Central memory CD8-positive, alpha-beta T cell (primary cell): ENCODE measurements at regions not wholly inside any gene's neighbourhood (a gene's known extent, or its start where the extent isn't known, plus 50 kb on each side); places are given as distances from the start of the nearest gene placed in this dataset.

Source experiments
- ATAC-seq: fragments of 150-1000 bp; cut with Tn5 transposase; replicated peaks from 2 replicates; pipeline ENCODE4 v1.10.0; 2022; ENCODE audit warnings: mild to moderate bottlenecking, moderate FRiP score, moderate number of reproducible peaks; ENCODE audit not compliant: poor library complexity, severe bottlenecking; ENCODE audit errors: extremely low read depth
- DNase-seq, 2 donors: peaks; one replicate each; pipeline ENCODE4 v3.0.0; 2021; ENCODE audit warnings: low spot score in 2 of 2
- H3K27ac Mint-ChIP-seq: one replicate; pipeline ENCODE4 v1.8.0; 2022; ENCODE audit warnings: low read depth, mild to moderate bottlenecking, moderate library complexity, mixed read lengths
- H3K27me3 Mint-ChIP-seq: one replicate; pipeline ENCODE4 v1.8.0; 2022; ENCODE audit warnings: mixed read lengths
- H3K36me3 Mint-ChIP-seq: one replicate; pipeline ENCODE4 v1.8.0; 2022; ENCODE audit warnings: mild to moderate bottlenecking, moderate library complexity, mixed read lengths; ENCODE audit not compliant: insufficient read depth
- H3K4me1 Mint-ChIP-seq: one replicate; pipeline ENCODE4 v1.8.0; 2022; ENCODE audit warnings: mixed read lengths
- H3K4me3 Mint-ChIP-seq: one replicate; pipeline ENCODE4 v1.8.0; 2022; ENCODE audit warnings: mild to moderate bottlenecking, moderate library complexity, mixed read lengths
- H3K9me3 Mint-ChIP-seq: one replicate; pipeline ENCODE4 v1.8.0; 2022; ENCODE audit warnings: mixed read lengths

- no peak for ATAC-seq
- no peak overlapping the region for H3K4me3 Mint-ChIP-seq
- H3K4me1 Mint-ChIP-seq = no peaks in the 10 kb centered on the region
- DNase-seq = no peak
- H3K9me3 Mint-ChIP-seq = no peaks in the 10 kb centered on the region
- H3K36me3 Mint-ChIP-seq = peaks cover 6% of the 10 kb centered on the region
- H3K27ac Mint-ChIP-seq = no peak overlapping the region
- H3K27me3 Mint-ChIP-seq = no peaks in the 10 kb centered on the region
Measured at GRCh38 chr3:64342940-64343688, 117.8 kb upstream of the PRICKLE2 start.

DNA sequence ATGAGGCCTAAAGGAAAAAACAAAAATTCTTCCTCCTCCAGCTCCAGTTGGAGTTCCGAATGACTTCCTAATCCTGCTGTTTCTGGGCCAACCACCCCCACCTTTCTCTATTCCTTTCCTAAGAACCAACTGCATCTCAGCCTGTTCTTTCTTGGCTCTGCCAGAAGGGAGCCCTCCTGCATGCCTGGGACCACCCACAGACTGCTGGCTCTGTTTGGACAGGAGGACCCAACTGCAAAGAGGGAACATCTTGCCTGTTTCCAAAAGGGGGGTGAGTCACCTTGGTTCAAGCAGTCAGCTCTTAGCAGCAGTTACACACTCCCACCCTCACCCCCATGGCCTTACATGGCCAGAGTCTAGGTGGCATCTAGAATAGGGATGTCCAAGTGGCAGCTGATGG is 116.0 kb upstream of the PRICKLE2 start:
- Mint-ChIP-seq H3K36me3 (peaks cover 5% of the 10 kb centered on the region), H3K27ac (no peak overlapping the region)

GRCh38 chr3:64340641-64341101 is 115.4 kb upstream of the PRICKLE2 start:
- Mint-ChIP-seq H3K27ac (no peak overlapping the region), H3K9me3 (no peaks in the 10 kb centered on the region), H3K4me3 (no peak overlapping the region), H3K36me3 (peaks cover 5% of the 10 kb centered on the region), H3K27me3 (no peaks in the 10 kb centered on the region), H3K4me1 (no peaks in the 10 kb centered on the region)
- no peak for DNase-seq
- ATAC-seq = no peak

More for the DNA sequence above, 116.0 kb upstream of the PRICKLE2 start:
- H3K4me3 Mint-ChIP-seq = no peak overlapping the region
- no peaks in the 10 kb centered on the region for H3K27me3 Mint-ChIP-seq
- H3K9me3 Mint-ChIP-seq = no peaks in the 10 kb centered on the region
- DNase-seq = no peak
- ATAC-seq = no peak
- no peaks in the 10 kb centered on the region for H3K4me1 Mint-ChIP-seq

DNA sequence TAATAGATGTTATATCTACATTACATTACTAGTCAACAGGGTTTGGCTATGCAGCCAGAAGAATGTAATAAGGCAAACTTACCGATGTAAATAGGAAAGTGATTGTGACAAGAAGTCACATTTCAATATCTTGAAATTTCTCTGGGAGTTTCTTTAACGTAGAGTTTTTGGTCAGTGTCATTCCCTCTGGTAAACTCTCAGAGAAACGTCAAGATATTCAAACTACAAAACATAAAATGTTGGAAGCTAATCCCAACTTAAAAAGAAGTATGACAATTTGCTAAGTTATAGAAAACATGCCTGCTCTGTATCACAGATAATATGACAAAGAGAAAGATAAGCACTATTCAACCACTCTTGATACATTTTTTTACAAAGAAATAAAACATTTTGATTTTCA is 111.2 kb upstream of the PRICKLE2 start:
- H3K4me3 Mint-ChIP-seq = no peak overlapping the region
- ATAC-seq = no peak
- peaks cover 3% of the 10 kb centered on the region for H3K36me3 Mint-ChIP-seq
- H3K9me3 Mint-ChIP-seq = no peaks in the 10 kb centered on the region
- no peaks in the 10 kb centered on the region for H3K4me1 Mint-ChIP-seq
- no peak for DNase-seq
- H3K27me3 Mint-ChIP-seq = peaks cover 2% of the 10 kb centered on the region
- H3K27ac Mint-ChIP-seq = no peak overlapping the region

GRCh38 chr3:64332459-64333350 is 107.4 kb upstream of the PRICKLE2 start:
- ATAC-seq (no peak), DNase-seq (no peak)
- Mint-ChIP-seq H3K9me3 (no peaks in the 10 kb centered on the region), H3K36me3 (no peaks in the 10 kb centered on the region), H3K4me1 (no peaks in the 10 kb centered on the region), H3K4me3 (no peak overlapping the region), H3K27ac (no peak overlapping the region), H3K27me3 (peaks cover 7% of the 10 kb centered on the region)

- peaks cover 7% of the 10 kb centered on the region for H3K27me3 Mint-ChIP-seq
- ATAC-seq = no peak
Measured at GRCh38 chr3:64331605-64332004, 106.3 kb upstream of the PRICKLE2 start.

GRCh38 chr3:64329037-64329436 is 103.8 kb upstream of the PRICKLE2 start:
- Mint-ChIP-seq H3K9me3 (no peaks in the 10 kb centered on the region), H3K27me3 (peaks cover 7% of the 10 kb centered on the region), H3K4me1 (no peaks in the 10 kb centered on the region), H3K27ac (no peak overlapping the region), H3K4me3 (no peak overlapping the region), H3K36me3 (no peaks in the 10 kb centered on the region)
- no peak for DNase-seq
- ATAC-seq = no peak

More at GRCh38 chr3:64331605-64332004, 106.3 kb upstream of the PRICKLE2 start:
- no peaks in the 10 kb centered on the region for H3K9me3 Mint-ChIP-seq
- no peak for DNase-seq
- no peaks in the 10 kb centered on the region for H3K4me1 Mint-ChIP-seq
- no peaks in the 10 kb centered on the region for H3K36me3 Mint-ChIP-seq
- H3K4me3 Mint-ChIP-seq = no peak overlapping the region
- no peak overlapping the region for H3K27ac Mint-ChIP-seq

DNA sequence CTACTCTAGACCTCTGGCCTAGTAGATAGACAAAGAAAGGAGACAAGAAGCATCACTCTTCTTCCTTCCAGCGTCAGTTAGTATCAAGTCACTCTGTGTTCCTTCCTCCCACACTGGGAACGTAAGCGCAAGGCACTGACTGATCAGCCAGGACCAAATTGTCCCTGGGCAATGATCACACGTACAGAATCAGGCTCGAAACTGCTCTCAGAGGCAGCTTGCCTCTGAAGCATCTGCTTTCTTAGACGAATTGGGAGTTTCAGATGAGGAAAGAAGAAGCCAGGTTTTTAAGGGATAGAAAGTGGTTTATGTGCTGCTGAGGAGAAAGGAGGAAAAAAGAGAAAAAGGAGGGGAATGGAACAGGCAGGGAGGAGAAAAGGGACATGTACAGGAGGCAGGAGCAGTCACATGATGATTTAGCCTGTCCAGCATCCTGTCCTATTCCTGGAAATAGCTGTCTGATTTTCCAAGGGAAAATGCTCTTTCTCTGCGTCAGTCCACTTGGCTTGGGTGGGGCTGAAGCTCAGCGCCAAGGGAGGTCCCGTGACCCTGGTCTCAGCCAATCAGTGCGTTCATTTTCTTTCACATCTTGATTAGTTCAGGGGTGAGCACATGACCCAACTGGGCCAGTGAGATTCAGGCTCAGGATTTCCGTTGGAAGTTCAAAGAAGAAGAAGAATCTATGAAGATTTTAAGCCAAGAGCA is 102.0 kb upstream of the PRICKLE2 start:
- DNase-seq (no peak), ATAC-seq (no peak)
- Mint-ChIP-seq H3K36me3 (no peaks in the 10 kb centered on the region), H3K4me3 (no peak overlapping the region), H3K27ac (no peak overlapping the region), H3K4me1 (no peaks in the 10 kb centered on the region), H3K27me3 (peaks cover 7% of the 10 kb centered on the region), H3K9me3 (no peaks in the 10 kb centered on the region)

DNA sequence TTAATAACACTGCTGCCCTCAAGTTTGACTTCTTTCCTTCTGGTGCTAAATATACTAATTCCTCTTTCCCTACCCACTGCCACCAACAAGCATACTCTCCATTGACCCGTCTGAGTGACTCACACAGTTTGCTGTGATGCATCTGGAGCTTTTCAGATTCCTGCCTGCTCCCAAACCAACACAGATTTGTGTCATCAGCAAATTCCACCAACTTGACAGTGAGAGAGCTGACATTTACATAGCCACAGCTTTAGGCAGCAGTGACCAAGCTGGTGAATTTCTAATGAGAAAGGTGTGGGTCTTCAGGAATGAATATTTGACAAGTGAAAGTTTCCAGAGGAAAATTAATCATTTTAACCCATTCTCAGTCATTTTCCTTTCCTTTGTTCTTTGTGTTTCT is 96.5 kb upstream of the PRICKLE2 start:
- H3K36me3 Mint-ChIP-seq = no peaks in the 10 kb centered on the region
- DNase-seq = no peak
- no peaks in the 10 kb centered on the region for H3K9me3 Mint-ChIP-seq
- no peaks in the 10 kb centered on the region for H3K27me3 Mint-ChIP-seq
- ATAC-seq = no peak
- no peaks in the 10 kb centered on the region for H3K4me1 Mint-ChIP-seq
- H3K4me3 Mint-ChIP-seq = no peak overlapping the region
- no peak overlapping the region for H3K27ac Mint-ChIP-seq

- H3K4me3 Mint-ChIP-seq = no peak overlapping the region
- DNase-seq (no peak), ATAC-seq (no peak)
- H3K4me1 Mint-ChIP-seq = no peaks in the 10 kb centered on the region
- no peaks in the 10 kb centered on the region for H3K36me3 Mint-ChIP-seq
- H3K27ac Mint-ChIP-seq = no peak overlapping the region
- no peaks in the 10 kb centered on the region for H3K27me3 Mint-ChIP-seq
- no peaks in the 10 kb centered on the region for H3K9me3 Mint-ChIP-seq
Measured at GRCh38 chr3:64319391-64319790, 94.1 kb upstream of the PRICKLE2 start.

GRCh38 chr3:64318668-64319271 is 93.5 kb upstream of the PRICKLE2 start:
- ATAC-seq (no peak), DNase-seq (no peak)
- H3K4me1 Mint-ChIP-seq = no peaks in the 10 kb centered on the region
- no peaks in the 10 kb centered on the region for H3K27me3 Mint-ChIP-seq
- H3K9me3 Mint-ChIP-seq = no peaks in the 10 kb centered on the region
- H3K36me3 Mint-ChIP-seq = no peaks in the 10 kb centered on the region
- no peak overlapping the region for H3K27ac Mint-ChIP-seq
- H3K4me3 Mint-ChIP-seq = no peak overlapping the region

DNA sequence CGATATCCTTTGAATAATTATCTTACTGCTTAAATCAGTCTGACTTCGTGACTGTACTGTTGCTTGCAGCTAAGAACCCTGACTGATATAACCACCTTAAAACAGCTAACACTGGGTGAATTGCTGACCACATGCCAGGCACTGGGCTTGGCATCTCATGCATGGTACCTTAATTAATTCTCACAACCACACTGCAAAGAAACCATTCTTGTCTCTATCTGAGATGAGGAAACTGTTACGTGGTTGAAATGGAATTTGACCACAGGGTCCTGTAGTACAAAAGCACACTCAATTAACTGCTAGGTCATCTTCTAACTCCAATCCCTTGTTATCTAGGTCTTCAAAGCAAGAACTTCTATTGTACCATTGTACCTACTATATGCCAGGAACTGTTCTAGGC is 92.7 kb upstream of the PRICKLE2 start:
- no peak for DNase-seq
- Mint-ChIP-seq H3K27ac (no peak overlapping the region), H3K4me3 (no peak overlapping the region), H3K36me3 (no peaks in the 10 kb centered on the region), H3K27me3 (no peaks in the 10 kb centered on the region), H3K4me1 (no peaks in the 10 kb centered on the region), H3K9me3 (no peaks in the 10 kb centered on the region)
- ATAC-seq = no peak
